Body of pancreas (tissue), 4 donors: ENCODE measurements at regions not wholly inside any gene's neighbourhood (a gene's known extent, or its start where the extent isn't known, plus 50 kb on each side); places are given as distances from the start of the nearest gene placed in this dataset.

Source experiments
- CTCF ChIP-seq, 7 experiments: fragments of 450-650 bp in 4 of 7; fragments of 200-600 bp in 3 of 7; sonication (generic) in 3 of 7; IDR thresholded peaks; one replicate each; pipeline ENCODE4 v1.5.1; 2016 to 2019; ENCODE audit warnings: antibody characterized with exemption in 7 of 7
- POLR2A ChIP-seq, 3 donors: fragments of 450-650 bp; IDR thresholded peaks; one replicate each; pipeline ENCODE4 v1.6.1; 2016; ENCODE audit warnings: antibody characterized with exemption in 3 of 3, mild to moderate bottlenecking in 2 of 3

- TF ChIP-seq POLR2A (IDR thresholded peaks at IDR 0.05), result no peak
- no peak for TF ChIP-seq CTCF (IDR thresholded peaks at IDR 0.05)
Measured at GRCh38 chr6:77249560-77249959, 213.7 kb downstream of the HTR1B start.
